ENCODE measurements at regions not wholly inside any gene's neighbourhood (a gene's known extent, or its start where the extent isn't known, plus 50 kb on each side); places are given as distances from the start of the nearest gene placed in this dataset.

- peaks cover 3% of the 10 kb centered on the region for H3K4me1 ChIP-seq (ENCODE audit: insufficient read depth)
- intact Hi-C loops (cut with DNase I) = no loop called here
- no peak for TF ChIP-seq POLR2A (IDR thresholded peaks at IDR 0.05)
- no peak overlapping the region for H3K4me3 ChIP-seq
- no peaks in the 10 kb centered on the region for H3K9me3 ChIP-seq
- no peak overlapping the region for H3K27ac ChIP-seq
- no peaks in the 10 kb centered on the region for H3K27me3 ChIP-seq
- H3K36me3 ChIP-seq = no peaks in the 10 kb centered on the region
- peak in 3 of 5 donors; percentile 28 to 41 (median 30) for DNase-seq
- 46 to 76% (median 68%) methylated on average over 40 to 44 of the region's 44 CpGs for WGBS, 3 donors
Measured at GRCh38 chr22:47390026-47390970, 627.8 kb downstream of the TBC1D22A start.

DNA sequence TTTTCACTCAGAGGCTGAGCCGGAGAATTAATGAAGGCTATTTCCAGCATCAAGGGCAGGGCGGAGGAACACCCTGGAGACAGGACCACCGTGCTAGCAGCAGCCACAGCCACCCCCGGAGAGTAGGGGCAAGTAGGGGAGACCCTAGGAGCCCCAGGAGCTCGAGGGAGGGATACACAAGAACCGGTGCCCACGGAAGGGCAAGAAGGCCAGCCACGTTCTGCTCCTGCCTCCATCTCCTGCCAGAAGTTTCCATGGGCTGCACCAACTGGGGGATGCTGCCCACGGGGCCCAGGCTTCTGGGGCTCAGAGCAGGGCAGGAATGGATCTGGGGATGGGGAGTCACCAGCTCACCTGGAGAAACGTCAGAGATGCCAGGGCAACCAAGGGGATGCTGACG is 626.8 kb downstream of the TBC1D22A start:
- Histone ChIP-seq H3K4me3 (no peak overlapping the region), H3K9me3 (no peaks in the 10 kb centered on the region), H3K4me1 (ENCODE audit: insufficient read depth) (peaks cover 3% of the 10 kb centered on the region), H3K27ac (no peak overlapping the region), H3K36me3 (no peaks in the 10 kb centered on the region), H3K27me3 (no peaks in the 10 kb centered on the region)
- intact Hi-C loops (cut with DNase I) = no loop called here
- 71 to 80% (median 79%) methylated on average over 11 of the region's 11 CpGs for WGBS, 3 donors
- DNase-seq = peak in 2 of 5 donors; percentile 3 to 17
- TF ChIP-seq POLR2A (IDR thresholded peaks at IDR 0.05) = no peak
- TF ChIP-seq, protein P1, sequence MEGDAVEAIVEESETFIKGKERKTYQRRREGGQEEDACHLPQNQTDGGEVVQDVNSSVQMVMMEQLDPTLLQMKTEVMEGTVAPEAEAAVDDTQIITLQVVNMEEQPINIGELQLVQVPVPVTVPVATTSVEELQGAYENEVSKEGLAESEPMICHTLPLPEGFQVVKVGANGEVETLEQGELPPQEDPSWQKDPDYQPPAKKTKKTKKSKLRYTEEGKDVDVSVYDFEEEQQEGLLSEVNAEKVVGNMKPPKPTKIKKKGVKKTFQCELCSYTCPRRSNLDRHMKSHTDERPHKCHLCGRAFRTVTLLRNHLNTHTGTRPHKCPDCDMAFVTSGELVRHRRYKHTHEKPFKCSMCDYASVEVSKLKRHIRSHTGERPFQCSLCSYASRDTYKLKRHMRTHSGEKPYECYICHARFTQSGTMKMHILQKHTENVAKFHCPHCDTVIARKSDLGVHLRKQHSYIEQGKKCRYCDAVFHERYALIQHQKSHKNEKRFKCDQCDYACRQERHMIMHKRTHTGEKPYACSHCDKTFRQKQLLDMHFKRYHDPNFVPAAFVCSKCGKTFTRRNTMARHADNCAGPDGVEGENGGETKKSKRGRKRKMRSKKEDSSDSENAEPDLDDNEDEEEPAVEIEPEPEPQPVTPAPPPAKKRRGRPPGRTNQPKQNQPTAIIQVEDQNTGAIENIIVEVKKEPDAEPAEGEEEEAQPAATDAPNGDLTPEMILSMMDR (IDR thresholded peaks at IDR 0.05) = no peak
- TF ChIP-seq EP300 (IDR thresholded peaks at IDR 0.05) = no peak

DNA sequence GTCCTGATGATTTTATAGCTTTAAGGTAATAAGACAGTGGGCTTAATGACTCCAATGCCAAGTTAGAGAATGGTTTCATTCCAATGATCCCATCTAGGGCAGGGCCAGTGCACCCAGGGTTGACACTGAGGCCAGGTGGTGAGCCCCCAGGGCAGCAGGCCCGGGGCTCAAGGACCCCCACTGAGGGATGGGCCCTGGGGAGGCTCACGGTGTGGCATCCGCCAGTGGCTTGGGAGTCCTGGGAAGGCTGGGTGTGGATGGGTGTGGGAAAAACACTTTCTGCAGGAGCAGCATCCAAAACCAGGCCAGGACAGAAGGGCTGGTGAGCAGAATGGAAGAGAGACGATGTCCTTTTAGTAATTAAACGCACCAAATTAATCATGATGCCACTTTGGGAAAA is 626.3 kb downstream of the TBC1D22A start:
- intact Hi-C loops (cut with DNase I) = no loop called here
- WGBS, 3 donors = 64 to 77% (median 71%) methylated on average over 5 of the region's 5 CpGs
- H3K9me3 ChIP-seq = no peaks in the 10 kb centered on the region
- H3K27me3 ChIP-seq = no peaks in the 10 kb centered on the region
- H3K36me3 ChIP-seq = no peaks in the 10 kb centered on the region
- TF ChIP-seq, protein P1 (IDR thresholded peaks at IDR 0.05) = no peak
- TF ChIP-seq EP300 (IDR thresholded peaks at IDR 0.05) (no peak), POLR2A (IDR thresholded peaks at IDR 0.05) (no peak)
- DNase-seq = peak in 2 of 5 donors; percentile 2 to 13
- no peak overlapping the region for H3K4me3 ChIP-seq
- H3K4me1 ChIP-seq (ENCODE audit: insufficient read depth) = peaks cover 3% of the 10 kb centered on the region
- no peak overlapping the region for H3K27ac ChIP-seq

DNA sequence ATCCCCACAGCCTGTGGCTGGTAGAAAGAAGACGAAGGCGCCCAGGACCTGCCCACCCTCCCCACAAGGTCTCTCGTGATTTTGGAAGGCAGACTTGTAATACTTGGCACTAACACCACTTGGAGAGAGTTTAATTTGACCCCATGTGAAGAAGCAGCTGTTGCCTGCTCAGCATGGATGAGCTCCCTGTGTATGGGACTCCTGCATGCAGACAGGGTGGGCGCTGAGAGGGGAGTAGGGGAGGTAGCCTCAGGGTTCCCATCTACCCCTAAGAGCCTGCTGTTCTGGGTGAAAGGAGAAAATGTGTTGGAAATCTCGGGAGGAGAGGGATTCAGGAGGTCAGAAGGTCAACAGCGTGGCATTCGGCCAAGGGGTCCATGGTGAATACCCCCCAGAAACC is 625.9 kb downstream of the TBC1D22A start:
- intact Hi-C loops (cut with DNase I) = no loop called here
- TF ChIP-seq POLR2A (IDR thresholded peaks at IDR 0.05) (no peak), EP300 (IDR thresholded peaks at IDR 0.05) (no peak)
- TF ChIP-seq, protein P1 (IDR thresholded peaks at IDR 0.05) = no peak

More for the DNA sequence above, 625.9 kb downstream of the TBC1D22A start:
- DNase-seq = peak in 1 of 5 donors; percentile 27
- H3K9me3 ChIP-seq = no peaks in the 10 kb centered on the region
- H3K4me1 ChIP-seq (ENCODE audit: insufficient read depth) = peaks cover 3% of the 10 kb centered on the region
- no peak overlapping the region for H3K27ac ChIP-seq
- no peaks in the 10 kb centered on the region for H3K27me3 ChIP-seq
- WGBS, 3 donors = 24 to 47% (median 30%) methylated on average over 7 of the region's 7 CpGs
- no peaks in the 10 kb centered on the region for H3K36me3 ChIP-seq
- H3K4me3 ChIP-seq = no peak overlapping the region
